Keratinocyte (primary cell): ENCODE measurements at regions not wholly inside any gene's neighbourhood (a gene's known extent, or its start where the extent isn't known, plus 50 kb on each side); places are given as distances from the start of the nearest gene placed in this dataset.

Source experiments
- DNase-seq: peaks from one replicate; pipeline ENCODE4 v3.0.0-alpha.2; 2011; ENCODE audit warnings: low read depth, missing footprints, low spot score
- FAIRE-seq: peaks from 2 replicates; lab custom pipeline; 2011; peaks lifted over from hg19 to GRCh38; lab: Jason Lieb, UNC
- H2AFZ ChIP-seq: 2 replicates; pipeline ENCODE4 v1.6.0; 2012; ENCODE audit warnings: low read length, control low read depth, inconsistent platforms; ENCODE audit not compliant: control insufficient read depth
- H3K27ac ChIP-seq: 2 replicates; pipeline ENCODE4 v1.5.1; 2011; ENCODE audit warnings: low read length; ENCODE audit not compliant: control insufficient read depth, insufficient read depth
- H3K27me3 ChIP-seq: 3 replicates; pipeline ENCODE4 v1.6.0; 2011; ENCODE audit warnings: low read length; ENCODE audit not compliant: control insufficient read depth, insufficient read depth; ENCODE audit errors: extremely low read depth
- H3K36me3 ChIP-seq, 2 experiments: 2 replicates in 1 of 2; 3 replicates in 1 of 2; pipeline ENCODE4 v1.5.1; 2011; ENCODE audit warnings: low read length in 2 of 2, mild to moderate bottlenecking in 1 of 2; ENCODE audit not compliant: control insufficient read depth in 2 of 2, insufficient read depth in 2 of 2; ENCODE audit errors: extremely low read depth in 1 of 2
- H3K4me1 ChIP-seq: 3 replicates; pipeline ENCODE4 v1.5.1; 2011; ENCODE audit warnings: low read length; ENCODE audit not compliant: control insufficient read depth, insufficient read depth; ENCODE audit errors: extremely low read depth
- H3K4me2 ChIP-seq: 3 replicates; pipeline ENCODE4 v1.6.0; 2011; ENCODE audit warnings: low read depth, low read length; ENCODE audit not compliant: control insufficient read depth, insufficient read depth; ENCODE audit errors: extremely low read depth
- H3K4me3 ChIP-seq, 3 experiments: fragments of 200-600 bp in 1 of 3; sonication (generic) in 1 of 3; 2 replicates in 2 of 3; 3 replicates in 1 of 3; pipeline ENCODE4 v1.5.1; 2011 to 2016; ENCODE audit warnings: low read length in 3 of 3, mild to moderate bottlenecking in 3 of 3, control low read depth in 2 of 3, inconsistent platforms in 1 of 3, low read depth in 1 of 3, mixed read lengths in 1 of 3, mixed run types in 1 of 3, moderate library complexity in 1 of 3; ENCODE audit not compliant: control insufficient read depth in 2 of 3, insufficient read depth in 2 of 3; ENCODE audit errors: extremely low read depth in 1 of 3
- H3K79me2 ChIP-seq: 2 replicates; pipeline ENCODE4 v1.6.0; 2012; ENCODE audit warnings: low read length; ENCODE audit not compliant: control insufficient read depth, insufficient read depth
- H3K9ac ChIP-seq: 3 replicates; pipeline ENCODE4 v1.6.0; 2011; ENCODE audit warnings: low read length; ENCODE audit not compliant: control insufficient read depth, insufficient read depth; ENCODE audit errors: extremely low read depth
- H3K9me1 ChIP-seq: 3 replicates; pipeline ENCODE4 v1.6.0; 2011; ENCODE audit warnings: low read length; ENCODE audit not compliant: control insufficient read depth, insufficient read depth; ENCODE audit errors: extremely low read depth
- H3K9me3 ChIP-seq: 2 replicates; pipeline ENCODE4 v1.5.1; 2012; ENCODE audit warnings: low read depth, low read length; ENCODE audit not compliant: control insufficient read depth
- H4K20me1 ChIP-seq: 3 replicates; pipeline ENCODE4 v1.6.0; 2011; ENCODE audit warnings: low read length; ENCODE audit not compliant: control insufficient read depth, insufficient read depth; ENCODE audit errors: extremely low read depth
- CTCF ChIP-seq, 3 experiments: IDR thresholded peaks in 1 of 3; conservative IDR thresholded peaks in 1 of 3; optimal IDR thresholded peaks in 1 of 3; 2 replicates in 2 of 3; 3 replicates in 1 of 3; pipeline versions ENCODE3 to v1.5.1; 2011; ENCODE audit warnings: low read length in 3 of 3, mild to moderate bottlenecking in 3 of 3, moderate library complexity in 2 of 3, control low read depth in 1 of 3, inconsistent platforms in 1 of 3; ENCODE audit not compliant: insufficient read depth in 2 of 3; ENCODE audit errors: extremely low read depth in 1 of 3
- EZH2 ChIP-seq: IDR thresholded peaks from one replicate; pipeline ENCODE4 v1.6.1; 2012; ENCODE audit warnings: inconsistent platforms, mild to moderate bottlenecking, low read length, moderate library complexity
- dilution Hi-C: fragments of 300-500 bp; cut with MboI; formaldehyde crosslinking; loops from one replicate; pipeline ENCODE4 v1.7.0; 2020; ENCODE audit warnings: low sequenced_read_pairs; ENCODE audit not compliant: extremely low pct_ligation_motif_present

GRCh38 chr2:188721784-188722183 lies 252.4 kb upstream of the COL3A1 start:
- H3K27me3 ChIP-seq: no peaks in the 10 kb centered on the region
- dilution Hi-C loops: no loop called here
- no peaks in the 10 kb centered on the region for H3K9me1 ChIP-seq
- H2AFZ ChIP-seq: no peak overlapping the region
- H3K27ac ChIP-seq: no peak overlapping the region
- no peaks in the 10 kb centered on the region for H3K79me2 ChIP-seq
- peaks cover 4% of the 10 kb centered on the region for H3K4me1 ChIP-seq
- no peaks in the 10 kb centered on the region for H3K36me3 ChIP-seq
- FAIRE-seq: no peak
- no peaks in the 10 kb centered on the region for H3K9me3 ChIP-seq
- no peak overlapping the region for H3K9ac ChIP-seq
- H4K20me1 ChIP-seq: no peaks in the 10 kb centered on the region
- no peak for DNase-seq
- no peak overlapping the region for H3K4me2 ChIP-seq
- H3K4me3 ChIP-seq: no peak overlapping the region
- TF ChIP-seq EZH2 (no peak), CTCF (optimal IDR thresholded peaks at IDR 0.05 in 1 of 3, IDR thresholded peaks at IDR 0.05 in 1 of 3, conservative IDR thresholded peaks at IDR 0.05 in 1 of 3; ENCODE audit: extremely low read depth in 1 of 3, insufficient read depth in 2 of 3, low read length in 3 of 3) (no peak)

DNA sequence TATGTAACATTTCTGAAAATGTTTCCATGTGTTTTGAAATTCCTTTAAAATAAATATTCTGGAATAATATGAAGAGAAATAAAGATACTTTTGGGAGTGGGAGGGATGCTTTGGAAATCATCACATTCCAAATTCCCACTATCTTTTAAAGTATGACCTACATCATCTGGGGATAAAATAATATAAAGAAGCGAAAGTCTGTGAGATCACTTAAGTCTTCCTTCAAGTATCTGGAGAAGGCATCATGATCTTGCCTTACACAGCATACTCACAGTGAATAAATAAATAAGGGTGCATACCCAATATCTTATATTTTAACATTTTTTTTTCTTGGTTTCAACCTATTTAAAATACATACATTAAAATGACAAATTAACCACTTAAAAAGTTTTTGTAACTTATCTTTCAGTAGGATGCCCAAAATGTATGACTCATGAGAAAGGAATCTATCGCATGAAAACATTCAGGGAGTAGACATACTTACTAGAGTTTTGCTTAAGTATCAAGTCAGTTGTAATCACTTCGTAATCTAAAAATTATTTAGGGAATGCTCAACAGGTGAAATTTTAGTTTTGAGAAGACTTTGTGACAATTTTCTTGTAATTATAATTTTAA lies 248.3 kb upstream of the COL3A1 start:
- no peak overlapping the region for H3K4me2 ChIP-seq
- TF ChIP-seq CTCF (optimal IDR thresholded peaks at IDR 0.05 in 1 of 3, IDR thresholded peaks at IDR 0.05 in 1 of 3, conservative IDR thresholded peaks at IDR 0.05 in 1 of 3; ENCODE audit: extremely low read depth in 1 of 3, insufficient read depth in 2 of 3, low read length in 3 of 3): no peak
- TF ChIP-seq EZH2: no peak
- H3K9me1 ChIP-seq: no peaks in the 10 kb centered on the region
- H3K9ac ChIP-seq: no peak overlapping the region
- H3K27me3 ChIP-seq: no peaks in the 10 kb centered on the region
- DNase-seq (peak; percentile 11), FAIRE-seq (no peak)
- no peaks in the 10 kb centered on the region for H3K79me2 ChIP-seq
- H3K36me3 ChIP-seq: no peaks in the 10 kb centered on the region
- H3K4me1 ChIP-seq: peaks cover 9% of the 10 kb centered on the region
- no peak overlapping the region for H3K4me3 ChIP-seq
- no peak overlapping the region for H3K27ac ChIP-seq
- H4K20me1 ChIP-seq: no peaks in the 10 kb centered on the region
- no peaks in the 10 kb centered on the region for H3K9me3 ChIP-seq
- no peak overlapping the region for H2AFZ ChIP-seq
- dilution Hi-C loops: no loop called here
